ENCODE measurements at regions not wholly inside any gene's neighbourhood (a gene's known extent, or its start where the extent isn't known, plus 50 kb on each side); places are given as distances from the start of the nearest gene placed in this dataset.

GRCh38 chrY:16673102-16673787 lies 1206.8 kb downstream of the CDY2B start:
- TF ChIP-seq CTCF (IDR thresholded peaks at IDR 0.05) (no peak), POLR2A (IDR thresholded peaks at IDR 0.05) (no peak), EP300 (IDR thresholded peaks at IDR 0.05) (no peak)

Measured in tibial nerve (tissue), 4 donors.